ENCODE measurements at regions not wholly inside any gene's neighbourhood (a gene's known extent, or its start where the extent isn't known, plus 50 kb on each side); places are given as distances from the start of the nearest gene placed in this dataset.

- intact Hi-C loops (cut with DNase I; ENCODE audit: low total_unique reads) = no loop called here
- H3K4me3 ChIP-seq = peak overlapping the region in 2 of 4 donors; percentile 9 to 23
- no peaks in the 10 kb centered on the region for H3K9me3 ChIP-seq
- DNase-seq = peak; percentile 47 to 74
- H3K36me3 ChIP-seq = no peaks in the 10 kb centered on the region
- TF ChIP-seq CTCF (IDR thresholded peaks at IDR 0.05) (peak in 5 of 7 experiments; percentile 45 to 64 (median 54)), POLR2AphosphoS5 (IDR thresholded peaks at IDR 0.05) (no peak)
- WGBS, 5 donors = 5 to 9% (median 6%) methylated on average over 16 of the region's 16 CpGs
- no peak overlapping the region for H3K27ac ChIP-seq
- peaks cover 0 to 6% (median 4%) of the 10 kb centered on the region in 4 donors for H3K4me1 ChIP-seq
- H3K27me3 ChIP-seq = peaks cover 0 to 20% (median 0%) of the 10 kb centered on the region in 3 donors
Measured at GRCh38 chr17:13114601-13115031, 96.8 kb upstream of the ELAC2 start.

GRCh38 chr17:13113821-13114525 lies 96.1 kb upstream of the ELAC2 start:
- no peak overlapping the region for H3K4me3 ChIP-seq
- intact Hi-C loops (cut with DNase I; ENCODE audit: low total_unique reads) = no loop called here
- TF ChIP-seq POLR2AphosphoS5 (IDR thresholded peaks at IDR 0.05) (no peak), POLR2A (IDR thresholded peaks at IDR 0.05) (no peak), CTCF (IDR thresholded peaks at IDR 0.05) (no peak), EP300 (IDR thresholded peaks at IDR 0.05) (no peak)
- DNase-seq = no peak
- peaks cover 0 to 6% (median 4%) of the 10 kb centered on the region in 4 donors for H3K4me1 ChIP-seq
- 74 to 83% (median 75%) methylated on average over 16 of the region's 16 CpGs for WGBS, 5 donors
- peaks cover 0 to 20% (median 0%) of the 10 kb centered on the region in 3 donors for H3K27me3 ChIP-seq
- H3K27ac ChIP-seq = no peak overlapping the region
- no peaks in the 10 kb centered on the region for H3K36me3 ChIP-seq
- no peaks in the 10 kb centered on the region for H3K9me3 ChIP-seq

GRCh38 chr17:13107676-13108235 lies 89.9 kb upstream of the ELAC2 start:
- intact Hi-C loops (cut with DNase I; ENCODE audit: low total_unique reads) = no loop called here
- no peaks in the 10 kb centered on the region for H3K4me1 ChIP-seq
- no peak overlapping the region for H3K27ac ChIP-seq
- no peaks in the 10 kb centered on the region for H3K9me3 ChIP-seq
- TF ChIP-seq EP300 (IDR thresholded peaks at IDR 0.05) (no peak), POLR2A (IDR thresholded peaks at IDR 0.05) (no peak), POLR2AphosphoS5 (IDR thresholded peaks at IDR 0.05) (no peak), CTCF (IDR thresholded peaks at IDR 0.05) (no peak)
- no peak for DNase-seq
- H3K27me3 ChIP-seq = peaks cover 0 to 1% (median 0%) of the 10 kb centered on the region in 3 donors
- H3K36me3 ChIP-seq = no peaks in the 10 kb centered on the region
- no peak overlapping the region for H3K4me3 ChIP-seq
- WGBS, 5 donors = 87 to 94% (median 92%) methylated on average over 11 to 12 of the region's 12 CpGs

- no peak overlapping the region for H3K27ac ChIP-seq
- H3K9me3 ChIP-seq = peaks cover 0 to 9% (median 0%) of the 10 kb centered on the region in 4 donors
- H3K36me3 ChIP-seq = no peaks in the 10 kb centered on the region
- no peaks in the 10 kb centered on the region for H3K4me1 ChIP-seq
- intact Hi-C loops (cut with DNase I; ENCODE audit: low total_unique reads) = no loop called here
- WGBS, 5 donors = 80 to 84% (median 83%) methylated on average over 5 of the region's 5 CpGs
- no peak for DNase-seq
- H3K4me3 ChIP-seq = no peak overlapping the region
- TF ChIP-seq POLR2AphosphoS5 (IDR thresholded peaks at IDR 0.05) = no peak
- no peak for TF ChIP-seq EP300 (IDR thresholded peaks at IDR 0.05)
- TF ChIP-seq CTCF (IDR thresholded peaks at IDR 0.05) = no peak
- TF ChIP-seq POLR2A (IDR thresholded peaks at IDR 0.05) = no peak
- H3K27me3 ChIP-seq = no peaks in the 10 kb centered on the region
Measured at GRCh38 chr17:13106171-13106570, 88.3 kb upstream of the ELAC2 start.

Measured in stomach (tissue), 8 donors.